Mesendoderm (in vitro differentiated cells): ENCODE measurements at regions not wholly inside any gene's neighbourhood (a gene's known extent, or its start where the extent isn't known, plus 50 kb on each side); places are given as distances from the start of the nearest gene placed in this dataset.

ENCODE experiments used
- DNase-seq: peaks from one replicate; pipeline ENCODE4 v3.0.0; 2013
- H2AK5ac ChIP-seq: 2 replicates; pipeline ENCODE4 v1.6.1; 2013; ENCODE audit warnings: low read length, inconsistent platforms
- H2BK120ac ChIP-seq: 2 replicates; pipeline ENCODE4 v1.6.1; 2013; ENCODE audit warnings: low read depth, mild to moderate bottlenecking, low read length, moderate library complexity, mixed read lengths
- H2BK15ac ChIP-seq: replicated peaks from 2 replicates; pipeline ENCODE4 v1.6.1; 2013; ENCODE audit warnings: low read depth, mild to moderate bottlenecking, moderate library complexity
- H2BK5ac ChIP-seq: 2 replicates; pipeline ENCODE4 v1.6.1; 2013; ENCODE audit warnings: low read length, inconsistent platforms
- H3K18ac ChIP-seq: 2 replicates; pipeline ENCODE4 v1.6.1; 2013; ENCODE audit warnings: mild to moderate bottlenecking, low read length, mixed read lengths
- H3K23ac ChIP-seq: one replicate; pipeline ENCODE4 v1.6.1; 2013; ENCODE audit warnings: low read length
- H3K27ac ChIP-seq: 2 replicates; pipeline ENCODE4 v1.5.1; 2013; ENCODE audit warnings: low read depth, mild to moderate bottlenecking, inconsistent platforms, low read length, moderate library complexity
- H3K27me3 ChIP-seq: 2 replicates; pipeline ENCODE4 v1.6.1; 2013; ENCODE audit warnings: low read length, control low read depth, mild to moderate bottlenecking, inconsistent platforms; ENCODE audit not compliant: insufficient read depth, poor library complexity
- H3K36me3 ChIP-seq: 2 replicates; pipeline ENCODE4 v1.6.1; 2013; ENCODE audit warnings: low read length, inconsistent platforms; ENCODE audit not compliant: control insufficient read depth, insufficient read depth
- H3K4ac ChIP-seq: one replicate; pipeline ENCODE4 v1.6.1; 2013; ENCODE audit warnings: low read depth, mild to moderate bottlenecking, low read length, moderate library complexity
- H3K4me1 ChIP-seq: 2 replicates; pipeline ENCODE4 v1.6.1; 2013; ENCODE audit warnings: low read depth, low read length, inconsistent platforms; ENCODE audit not compliant: control insufficient read depth
- H3K4me2 ChIP-seq: 2 replicates; pipeline ENCODE4 v1.6.1; 2013; ENCODE audit warnings: low read length
- H3K4me3 ChIP-seq: 2 replicates; pipeline ENCODE4 v1.5.1; 2013; ENCODE audit warnings: mild to moderate bottlenecking, low read length
- H3K56ac ChIP-seq: one replicate; pipeline ENCODE4 v1.6.1; 2013; ENCODE audit warnings: low read length
- H3K79me1 ChIP-seq: 2 replicates; pipeline ENCODE4 v1.6.1; 2013; ENCODE audit warnings: low read length, inconsistent platforms
- H3K79me2 ChIP-seq: 2 replicates; pipeline ENCODE4 v1.6.1; 2013; ENCODE audit warnings: mild to moderate bottlenecking, low read length; ENCODE audit not compliant: control insufficient read depth, insufficient read depth
- H3K9ac ChIP-seq: 2 replicates; pipeline ENCODE4 v1.6.1; 2013; ENCODE audit warnings: low read length, inconsistent platforms
- H4K5ac ChIP-seq: one replicate; pipeline ENCODE4 v1.6.1; 2013; ENCODE audit warnings: low read length
- H4K8ac ChIP-seq: one replicate; pipeline ENCODE4 v1.6.1; 2013; ENCODE audit warnings: low read depth, mild to moderate bottlenecking, control low read depth, low read length, moderate library complexity
- WGBS: extraction: QIAGEN DNeasy Blood & Tissue Kit; methylation state at CpG from one replicate; pipeline ENCODE4 v1.1.7; 2013; ENCODE audit warnings: low lambda C conversion rate, missing lambda C conversion rate; ENCODE audit not compliant: insufficient coverage; ENCODE audit errors: extremely low coverage; 5-methylcytosine and 5-hydroxymethylcytosine counted together

DNA sequence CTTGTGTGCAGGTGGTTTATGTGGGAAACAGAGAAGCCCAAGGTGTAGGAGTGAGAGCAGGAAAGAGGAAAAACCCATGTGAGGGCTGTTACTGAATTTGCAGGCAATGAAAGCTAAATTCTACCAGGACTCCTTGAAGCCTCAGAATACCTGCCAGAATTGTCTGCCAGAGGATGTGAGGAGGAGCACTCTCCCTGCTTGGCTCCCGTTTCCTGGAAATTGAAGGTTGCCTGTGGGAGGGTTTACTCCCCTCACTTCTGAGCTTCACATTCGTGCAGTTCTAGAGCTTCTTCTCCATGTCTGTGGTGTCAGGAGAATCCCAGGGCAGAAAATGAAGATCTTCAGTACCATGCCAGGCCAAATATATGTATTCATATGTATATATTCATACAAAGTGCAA lies 220.8 kb upstream of the ZP4 start:
- WGBS: no CpG with 5 or more reads among the region's 2 CpGs
- DNase-seq: no peak
- no peak overlapping the region for H2BK15ac ChIP-seq
- H3K4me3 ChIP-seq: no peak overlapping the region
- H3K27me3 ChIP-seq: no peaks in the 10 kb centered on the region
- no peak overlapping the region for H3K18ac ChIP-seq
- H3K56ac ChIP-seq: no peak overlapping the region
- H3K27ac ChIP-seq: no peak overlapping the region
- H4K8ac ChIP-seq: no peak overlapping the region
- H3K23ac ChIP-seq: no peak overlapping the region
- no peak overlapping the region for H3K4me2 ChIP-seq
- no peaks in the 10 kb centered on the region for H3K79me2 ChIP-seq
- no peak overlapping the region for H3K9ac ChIP-seq
- no peak overlapping the region for H2BK5ac ChIP-seq
- no peak overlapping the region for H2BK120ac ChIP-seq
- no peak overlapping the region for H3K4ac ChIP-seq
- H4K5ac ChIP-seq: no peak overlapping the region
- no peaks in the 10 kb centered on the region for H3K4me1 ChIP-seq
- no peaks in the 10 kb centered on the region for H3K79me1 ChIP-seq
- no peaks in the 10 kb centered on the region for H3K36me3 ChIP-seq
- no peak overlapping the region for H2AK5ac ChIP-seq

DNA sequence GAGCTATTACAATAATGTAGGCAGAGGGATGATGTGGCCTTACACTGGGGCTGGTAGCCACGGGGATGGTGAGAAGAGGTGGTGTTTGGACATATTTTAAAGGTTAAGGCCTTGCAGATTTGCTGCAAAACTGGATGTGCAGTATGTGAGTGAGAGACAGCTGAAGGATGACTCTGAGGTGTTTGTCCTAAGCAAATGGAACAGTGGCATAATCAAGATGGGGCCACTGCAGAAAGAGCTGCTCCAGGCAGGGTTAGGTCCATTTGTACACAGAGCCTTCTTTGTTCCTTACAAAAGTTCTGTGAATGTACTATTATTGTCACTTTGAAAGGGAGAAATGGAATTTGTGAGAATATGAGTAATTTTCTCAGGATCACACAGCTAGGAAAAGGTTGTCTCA lies 220.4 kb upstream of the ZP4 start:
- H3K36me3 ChIP-seq: no peaks in the 10 kb centered on the region
- WGBS: no CpG with 5 or more reads among the region's 1 CpG

DNA sequence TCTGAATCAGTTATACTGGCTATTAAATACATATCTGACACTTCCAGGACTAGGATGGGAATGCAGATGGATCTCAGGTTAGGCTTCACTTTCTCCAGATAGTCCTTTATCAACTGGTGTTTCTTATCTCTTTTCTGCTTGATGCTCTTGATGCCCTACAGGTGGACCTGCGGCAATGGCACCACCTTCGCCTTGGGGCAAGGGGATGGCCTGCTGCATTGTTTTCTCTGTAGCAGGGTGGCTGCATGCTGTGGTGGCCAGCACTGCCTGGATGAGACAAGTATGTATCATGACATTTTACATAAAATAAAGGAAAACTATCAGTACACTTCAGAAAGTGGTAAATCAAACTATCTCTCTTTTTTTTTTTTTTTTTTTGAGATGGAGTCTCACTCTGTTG lies 217.7 kb upstream of the ZP4 start:
- Histone ChIP-seq H3K4me1 (no peaks in the 10 kb centered on the region), H3K79me2 (no peaks in the 10 kb centered on the region), H2AK5ac (no peak overlapping the region), H2BK5ac (no peak overlapping the region), H2BK120ac (no peak overlapping the region), H3K36me3 (no peaks in the 10 kb centered on the region), H3K9ac (no peak overlapping the region), H3K27me3 (no peaks in the 10 kb centered on the region), H3K27ac (no peak overlapping the region), H3K79me1 (no peaks in the 10 kb centered on the region), H4K5ac (no peak overlapping the region), H4K8ac (no peak overlapping the region), H2BK15ac (no peak overlapping the region), H3K4ac (no peak overlapping the region), H3K4me3 (no peak overlapping the region), H3K23ac (no peak overlapping the region), H3K18ac (no peak overlapping the region), H3K4me2 (no peak overlapping the region), H3K56ac (no peak overlapping the region)
- DNase-seq: peak; percentile 14
- WGBS: no CpG with 5 or more reads among the region's 2 CpGs

More for the DNA sequence above, 220.4 kb upstream of the ZP4 start:
- Histone ChIP-seq H4K8ac (no peak overlapping the region), H3K56ac (no peak overlapping the region), H3K27me3 (no peaks in the 10 kb centered on the region), H3K4me3 (no peak overlapping the region), H3K4me1 (no peaks in the 10 kb centered on the region), H2BK120ac (no peak overlapping the region), H3K79me2 (no peaks in the 10 kb centered on the region), H2AK5ac (no peak overlapping the region), H3K9ac (no peak overlapping the region), H3K4ac (no peak overlapping the region), H2BK5ac (no peak overlapping the region), H3K27ac (no peak overlapping the region), H3K23ac (no peak overlapping the region), H3K4me2 (no peak overlapping the region), H4K5ac (no peak overlapping the region), H2BK15ac (no peak overlapping the region), H3K18ac (no peak overlapping the region), H3K79me1 (no peaks in the 10 kb centered on the region)
- no peak for DNase-seq

DNA sequence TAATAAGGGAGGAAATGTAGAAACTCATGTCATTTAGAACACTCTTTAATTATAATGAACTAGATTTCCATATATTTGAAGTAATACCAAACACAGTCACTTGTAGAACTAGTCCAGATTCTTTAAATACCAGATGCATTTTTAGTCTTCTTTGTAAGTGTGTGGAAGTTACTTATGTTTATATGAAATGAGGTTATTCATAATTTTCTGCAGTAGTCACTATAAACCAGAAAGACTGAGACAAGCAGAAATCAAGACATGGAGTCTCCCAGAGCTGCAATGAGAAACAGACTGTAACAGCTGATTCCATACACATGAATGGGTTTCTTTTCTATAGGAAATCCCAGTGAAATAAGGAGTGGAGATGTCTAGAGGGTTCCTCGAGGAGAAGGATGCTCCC lies 216.6 kb upstream of the ZP4 start:
- no CpG with 5 or more reads among the region's 1 CpG for WGBS
- DNase-seq: no peak

DNA sequence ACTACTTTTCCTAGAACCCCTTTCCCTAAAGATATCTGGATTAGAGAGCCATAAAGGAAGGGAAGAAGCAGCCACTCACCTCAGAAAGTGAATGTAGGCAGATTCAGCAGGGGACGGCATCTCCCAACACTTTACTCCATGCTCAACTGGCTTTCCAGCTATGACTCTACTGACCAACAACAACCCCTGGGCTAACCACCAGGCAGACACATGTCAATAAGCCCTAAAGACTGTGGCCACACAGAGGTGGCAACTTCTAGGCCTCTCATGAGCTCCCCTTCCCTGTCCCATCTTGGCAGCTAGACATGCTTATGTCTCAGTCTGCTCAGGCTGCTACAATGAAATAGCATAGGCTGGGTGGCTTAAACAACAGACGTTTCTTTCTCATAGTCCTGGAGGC lies 214.0 kb upstream of the ZP4 start:
- Histone ChIP-seq H3K9ac (no peak overlapping the region), H3K27me3 (no peaks in the 10 kb centered on the region)
- WGBS: no CpG with 5 or more reads among the region's 2 CpGs

More for the DNA sequence above, 216.6 kb upstream of the ZP4 start:
- Histone ChIP-seq H3K79me1 (no peaks in the 10 kb centered on the region), H3K4me1 (no peaks in the 10 kb centered on the region), H4K8ac (no peak overlapping the region), H2BK5ac (no peak overlapping the region), H3K4ac (no peak overlapping the region), H2BK15ac (no peak overlapping the region), H3K79me2 (no peaks in the 10 kb centered on the region), H2AK5ac (no peak overlapping the region), H4K5ac (no peak overlapping the region), H3K4me2 (no peak overlapping the region), H3K4me3 (no peak overlapping the region), H2BK120ac (no peak overlapping the region), H3K9ac (no peak overlapping the region), H3K27ac (no peak overlapping the region), H3K36me3 (no peaks in the 10 kb centered on the region), H3K56ac (no peak overlapping the region), H3K18ac (no peak overlapping the region), H3K27me3 (no peaks in the 10 kb centered on the region), H3K23ac (no peak overlapping the region)

DNA sequence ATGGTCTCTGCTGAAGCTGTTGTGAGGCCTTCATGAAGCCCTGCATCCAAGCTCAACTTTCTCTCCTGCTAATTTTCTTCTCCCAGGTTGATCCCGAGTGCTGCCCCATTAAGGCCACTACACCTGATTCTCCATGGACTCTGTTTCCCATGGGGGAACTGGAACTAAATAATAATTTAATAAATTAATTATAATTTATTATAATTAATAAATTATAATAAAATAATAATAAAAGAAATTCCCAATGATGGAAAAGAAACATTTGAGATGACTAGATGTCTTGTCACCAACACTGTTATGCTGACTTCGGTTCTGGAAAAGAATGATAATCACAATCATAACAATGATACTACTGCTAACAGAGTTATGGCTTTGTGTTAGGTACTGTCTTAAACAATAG lies 211.2 kb upstream of the ZP4 start:
- WGBS: no CpG with 5 or more reads among the region's 2 CpGs

More for the DNA sequence above, 214.0 kb upstream of the ZP4 start:
- H3K27ac ChIP-seq: no peak overlapping the region
- no peak overlapping the region for H3K56ac ChIP-seq
- H2BK120ac ChIP-seq: no peak overlapping the region
- H3K4me3 ChIP-seq: no peak overlapping the region
- no peak overlapping the region for H3K18ac ChIP-seq
- no peaks in the 10 kb centered on the region for H3K79me2 ChIP-seq
- no peak for DNase-seq
- H4K5ac ChIP-seq: no peak overlapping the region
- no peak overlapping the region for H3K4me2 ChIP-seq
- H3K4ac ChIP-seq: no peak overlapping the region
- H2BK15ac ChIP-seq: no peak overlapping the region
- H3K4me1 ChIP-seq: no peaks in the 10 kb centered on the region
- H3K23ac ChIP-seq: no peak overlapping the region
- no peaks in the 10 kb centered on the region for H3K79me1 ChIP-seq
- no peak overlapping the region for H2BK5ac ChIP-seq
- H4K8ac ChIP-seq: no peak overlapping the region
- no peak overlapping the region for H2AK5ac ChIP-seq
- H3K36me3 ChIP-seq: no peaks in the 10 kb centered on the region

More for the DNA sequence above, 211.2 kb upstream of the ZP4 start:
- no peak overlapping the region for H2BK5ac ChIP-seq
- H3K23ac ChIP-seq: no peak overlapping the region
- no peak overlapping the region for H3K18ac ChIP-seq
- H4K8ac ChIP-seq: no peak overlapping the region
- no peaks in the 10 kb centered on the region for H3K4me1 ChIP-seq
- H3K4me2 ChIP-seq: no peak overlapping the region
- H2BK15ac ChIP-seq: no peak overlapping the region
- H3K4ac ChIP-seq: no peak overlapping the region
- no peak overlapping the region for H4K5ac ChIP-seq
- H3K9ac ChIP-seq: no peak overlapping the region
- H3K27ac ChIP-seq: no peak overlapping the region
- H3K79me2 ChIP-seq: no peaks in the 10 kb centered on the region
- no peak overlapping the region for H2BK120ac ChIP-seq
- DNase-seq: no peak
- no peaks in the 10 kb centered on the region for H3K79me1 ChIP-seq
- no peaks in the 10 kb centered on the region for H3K36me3 ChIP-seq
- no peak overlapping the region for H2AK5ac ChIP-seq
- H3K56ac ChIP-seq: no peak overlapping the region
- H3K4me3 ChIP-seq: no peak overlapping the region
- H3K27me3 ChIP-seq: no peaks in the 10 kb centered on the region
